ENCODE measurements at regions not wholly inside any gene's neighbourhood (a gene's known extent, or its start where the extent isn't known, plus 50 kb on each side); places are given as distances from the start of the nearest gene placed in this dataset.

- ATAC-seq (no peak), DNase-seq (peak in 1 of 4 donors; percentile 7)
- Histone ChIP-seq H3K9me3 (no peaks in the 10 kb centered on the region), H3K4me3 (no peak overlapping the region), H3K4me1 (no peaks in the 10 kb centered on the region), H3K27ac (no peak overlapping the region), H3K36me3 (replicated peaks in 1 of 2; ENCODE audit: insufficient read depth in 1 of 2, low read depth in 2 of 2) (no peaks in the 10 kb centered on the region), H3K27me3 (no peaks in the 10 kb centered on the region)
- 80 to 81% methylated on average over 3 of the region's 3 CpGs for WGBS, 2 donors
- TF ChIP-seq POLR2A (IDR thresholded peaks at IDR 0.05): no peak
- no peak for TF ChIP-seq CTCF (IDR thresholded peaks at IDR 0.05)
- intact Hi-C loops (cut with DNase I): no loop called here
Measured at GRCh38 chr13:104270731-104271130, 1204.5 kb upstream of the SLC10A2 start.

- WGBS, 2 donors: 87 to 90% methylated on average over 6 of the region's 6 CpGs
- no peak overlapping the region for H3K4me3 ChIP-seq
- no peak for ATAC-seq
- H3K27ac ChIP-seq: no peak overlapping the region
- no peaks in the 10 kb centered on the region for H3K4me1 ChIP-seq
- DNase-seq: no peak
- H3K27me3 ChIP-seq: no peaks in the 10 kb centered on the region
- intact Hi-C loops (cut with DNase I): no loop called here
- no peak for TF ChIP-seq CTCF (IDR thresholded peaks at IDR 0.05)
- TF ChIP-seq POLR2A (IDR thresholded peaks at IDR 0.05): no peak
- no peaks in the 10 kb centered on the region for H3K9me3 ChIP-seq
- H3K36me3 ChIP-seq (replicated peaks in 1 of 2; ENCODE audit: insufficient read depth in 1 of 2, low read depth in 2 of 2): no peaks in the 10 kb centered on the region
Measured at GRCh38 chr13:104267206-104267811, 1201.1 kb upstream of the SLC10A2 start.

GRCh38 chr13:104256701-104257100 lies 1190.5 kb upstream of the SLC10A2 start:
- Histone ChIP-seq H3K9me3 (no peaks in the 10 kb centered on the region), H3K27me3 (no peaks in the 10 kb centered on the region), H3K36me3 (replicated peaks in 1 of 2; ENCODE audit: insufficient read depth in 1 of 2, low read depth in 2 of 2) (no peaks in the 10 kb centered on the region), H3K4me3 (no peak overlapping the region), H3K4me1 (no peaks in the 10 kb centered on the region), H3K27ac (no peak overlapping the region)
- WGBS, 2 donors: 71 to 80% methylated on average over 3 of the region's 3 CpGs
- TF ChIP-seq CTCF (IDR thresholded peaks at IDR 0.05): no peak
- TF ChIP-seq POLR2A (IDR thresholded peaks at IDR 0.05): no peak
- intact Hi-C loops (cut with DNase I): no loop called here
- DNase-seq: no peak
- no peak for ATAC-seq

- Histone ChIP-seq H3K27me3 (no peaks in the 10 kb centered on the region), H3K27ac (no peak overlapping the region), H3K9me3 (no peaks in the 10 kb centered on the region), H3K4me3 (no peak overlapping the region), H3K36me3 (replicated peaks in 1 of 2; ENCODE audit: insufficient read depth in 1 of 2, low read depth in 2 of 2) (no peaks in the 10 kb centered on the region), H3K4me1 (no peaks in the 10 kb centered on the region)
- TF ChIP-seq POLR2A (IDR thresholded peaks at IDR 0.05): no peak
- TF ChIP-seq CTCF (IDR thresholded peaks at IDR 0.05): no peak
- DNase-seq (no peak), ATAC-seq (no peak)
- intact Hi-C loops (cut with DNase I): no loop called here
- 49 to 57% methylated on average over 5 of the region's 5 CpGs for WGBS, 2 donors
Measured at GRCh38 chr13:104253063-104253680, 1187.0 kb upstream of the SLC10A2 start.

GRCh38 chr13:104251931-104252330 lies 1185.7 kb upstream of the SLC10A2 start:
- no peak for DNase-seq
- intact Hi-C loops (cut with DNase I): no loop called here
- no peaks in the 10 kb centered on the region for H3K4me1 ChIP-seq
- no peak for ATAC-seq
- H3K36me3 ChIP-seq (replicated peaks in 1 of 2; ENCODE audit: insufficient read depth in 1 of 2, low read depth in 2 of 2): no peaks in the 10 kb centered on the region
- TF ChIP-seq POLR2A (IDR thresholded peaks at IDR 0.05) (no peak), CTCF (IDR thresholded peaks at IDR 0.05) (no peak)
- H3K27me3 ChIP-seq: no peaks in the 10 kb centered on the region
- no peak overlapping the region for H3K27ac ChIP-seq
- no peaks in the 10 kb centered on the region for H3K9me3 ChIP-seq
- H3K4me3 ChIP-seq: no peak overlapping the region
